Mesenteric fat pad (tissue), 1 donor: ENCODE measurements at regions not wholly inside any gene's neighbourhood (a gene's known extent, or its start where the extent isn't known, plus 50 kb on each side); places are given as distances from the start of the nearest gene placed in this dataset.

ENCODE experiments used
- DNase-seq: peaks from one replicate; pipeline ENCODE4 v3.0.0-alpha.2; 2020; ENCODE audit warnings: low spot score
- donor health status: DM: yes; HTN: yes; CAD: no.

DNA sequence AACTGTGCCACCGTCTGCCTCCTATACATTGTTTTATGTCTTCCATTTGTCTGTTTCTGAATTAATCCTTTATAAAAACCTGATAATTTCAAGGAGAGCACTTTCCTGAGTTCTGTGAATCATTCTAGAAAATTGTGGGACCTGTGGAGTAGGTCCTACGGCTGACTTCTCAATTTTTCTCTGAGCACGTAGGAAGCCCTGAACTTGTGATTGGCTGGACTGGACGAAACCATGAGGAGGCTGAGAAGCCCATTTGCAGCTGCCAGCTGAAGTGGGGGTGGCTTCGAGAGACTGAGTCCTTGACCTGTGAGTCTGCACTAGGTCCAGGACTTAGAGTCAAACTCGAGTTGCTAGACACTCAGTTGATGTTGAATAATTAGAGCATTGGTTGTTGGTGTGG, 277.1 kb upstream of the NCAM2 start:
- DNase-seq = no peak

DNA sequence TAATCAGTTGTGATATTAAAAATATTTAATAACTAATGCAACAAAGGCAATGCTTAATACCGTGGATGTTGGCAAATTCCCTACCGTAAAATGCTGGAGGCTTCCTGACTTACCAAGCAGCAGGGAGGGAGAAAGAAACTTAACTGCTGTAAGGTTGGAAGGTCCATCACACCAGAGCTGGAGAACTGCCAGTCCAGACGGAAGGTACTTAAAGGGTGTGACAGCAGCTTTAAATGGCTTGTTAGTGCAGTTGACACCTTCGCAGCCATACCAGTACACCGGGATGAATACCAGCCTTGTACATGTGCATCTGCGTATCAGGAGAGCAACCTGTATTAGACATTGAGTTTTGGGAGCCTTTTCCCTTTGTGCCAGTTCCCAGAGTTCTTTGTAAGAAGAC, 269.5 kb upstream of the NCAM2 start:
- no peak for DNase-seq

DNA sequence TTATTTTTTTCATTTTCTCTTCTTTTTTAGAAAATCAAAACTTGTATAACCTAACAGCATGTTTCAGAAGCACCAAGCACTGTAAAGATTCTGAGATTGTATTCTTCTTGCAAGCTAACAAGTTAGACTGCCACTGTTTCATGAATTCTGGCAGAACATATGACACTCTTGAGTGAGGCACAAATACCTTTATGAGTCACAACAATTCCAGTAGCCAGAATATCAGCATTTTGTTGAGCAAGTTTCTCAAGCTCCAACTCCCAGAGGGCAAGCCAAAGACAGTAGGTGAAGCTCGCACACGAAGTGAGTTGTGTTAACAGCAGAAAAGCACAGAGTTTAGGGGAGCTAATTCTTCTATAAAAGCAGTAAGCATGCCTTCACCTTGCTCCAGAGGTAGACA, 268.8 kb upstream of the NCAM2 start:
- no peak for DNase-seq

DNA sequence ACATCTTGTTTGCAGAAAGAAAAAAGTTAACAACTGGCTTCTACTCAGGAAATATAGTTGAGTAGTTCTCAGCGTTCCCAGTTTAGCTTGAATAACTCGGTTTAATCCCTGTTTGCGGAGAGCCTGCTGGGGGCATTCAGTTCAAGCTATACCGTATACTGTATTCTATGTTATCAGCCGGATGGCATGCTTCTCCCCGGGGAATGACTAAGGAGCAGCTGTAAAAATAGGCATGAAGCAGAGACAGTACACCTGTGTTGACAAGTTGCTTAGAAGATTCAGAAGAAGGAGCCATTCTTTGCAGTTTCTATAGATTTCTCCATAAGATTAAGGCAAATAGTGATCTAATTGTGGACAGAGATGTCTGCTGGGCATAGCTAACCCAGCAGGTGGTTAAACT, 267.8 kb upstream of the NCAM2 start:
- no peak for DNase-seq

DNA sequence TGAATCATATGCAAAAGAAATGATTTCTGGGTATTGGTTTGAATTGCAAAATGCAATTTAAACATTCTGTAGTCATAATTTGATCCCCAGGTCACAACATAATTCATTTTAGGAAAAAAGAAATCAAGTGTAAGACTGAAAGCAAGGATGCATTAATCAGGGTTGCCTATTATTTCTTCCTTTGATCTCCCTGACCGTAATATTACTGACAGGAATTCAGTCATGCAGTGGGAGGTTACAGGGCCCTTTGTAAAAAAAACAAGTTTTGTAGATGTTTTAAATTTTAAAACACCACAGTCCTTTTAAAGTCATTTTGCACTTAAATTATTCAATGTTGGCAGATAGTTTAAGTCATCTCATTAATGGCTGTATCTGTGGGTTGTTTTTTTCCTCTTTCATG, 263.0 kb upstream of the NCAM2 start:
- DNase-seq = no peak

DNA sequence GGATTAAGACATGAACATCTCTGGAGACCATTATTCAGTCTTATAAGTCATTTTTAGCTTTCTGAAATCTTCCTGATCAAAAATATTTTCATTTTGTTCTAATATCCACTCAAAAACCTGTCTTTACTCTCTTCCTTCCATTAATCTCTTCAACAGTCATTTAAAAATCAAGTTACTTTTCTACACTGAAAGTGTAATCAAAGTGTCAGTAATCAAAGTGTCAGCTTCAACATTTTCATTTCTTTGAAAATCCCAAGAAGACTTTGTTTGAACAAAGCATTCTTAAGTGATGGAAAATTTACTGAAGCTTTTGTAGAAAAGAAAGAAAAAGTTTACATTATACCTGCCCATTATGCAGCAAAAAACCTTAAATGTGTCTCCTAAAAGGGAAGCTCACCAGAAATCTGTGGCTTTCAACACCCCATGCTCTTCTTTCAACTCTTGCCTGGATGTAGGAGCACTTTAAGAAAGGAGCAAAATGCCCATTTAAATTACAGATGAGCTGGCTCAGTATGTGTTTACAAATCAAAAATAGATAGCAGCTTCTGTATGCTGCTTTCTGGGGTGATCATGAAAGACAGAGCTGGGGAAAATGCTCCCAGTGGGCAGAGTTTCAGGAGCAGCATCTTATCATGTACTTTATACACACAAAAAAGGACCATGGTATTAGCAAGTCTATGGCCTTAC, 260.8 kb upstream of the NCAM2 start:
- DNase-seq = no peak

DNA sequence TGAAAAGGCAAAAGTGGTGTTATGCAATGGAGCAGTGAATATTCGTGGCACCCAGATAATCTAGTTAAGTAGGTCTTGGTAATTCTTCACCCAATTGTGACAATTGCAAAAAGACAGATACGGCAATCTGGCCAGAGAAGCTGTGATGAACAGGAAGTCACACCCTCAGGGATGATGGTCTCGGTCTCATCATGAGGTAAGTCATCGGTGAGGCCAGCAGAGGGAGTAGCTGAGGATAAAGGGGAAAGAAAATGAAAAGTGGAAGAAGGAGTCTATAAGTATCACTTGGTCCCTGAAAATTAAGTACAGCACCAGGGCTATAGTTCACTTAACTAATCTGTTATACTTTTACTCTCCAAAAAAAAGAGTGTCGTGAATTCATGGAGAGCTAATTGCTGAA, 258.8 kb upstream of the NCAM2 start:
- DNase-seq = no peak

DNA sequence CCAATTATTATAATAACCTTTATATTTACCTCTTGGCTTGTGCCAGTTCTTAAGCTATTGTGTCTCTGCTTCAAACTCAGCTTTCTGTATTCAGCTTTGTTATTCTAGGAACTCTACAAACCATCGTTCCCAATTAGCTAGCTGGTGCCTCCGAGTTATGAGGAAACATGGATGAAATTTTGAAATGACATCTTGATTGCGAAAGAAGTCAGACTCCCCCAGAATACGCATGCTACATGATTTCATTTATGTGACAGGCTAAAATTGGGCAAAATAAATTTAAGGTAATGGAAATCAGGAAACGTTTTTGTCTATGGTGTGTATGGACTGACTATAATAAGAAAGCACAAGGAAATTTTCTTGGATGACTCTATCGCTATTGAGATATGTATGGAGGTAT, 256.8 kb upstream of the NCAM2 start:
- DNase-seq = no peak

DNA sequence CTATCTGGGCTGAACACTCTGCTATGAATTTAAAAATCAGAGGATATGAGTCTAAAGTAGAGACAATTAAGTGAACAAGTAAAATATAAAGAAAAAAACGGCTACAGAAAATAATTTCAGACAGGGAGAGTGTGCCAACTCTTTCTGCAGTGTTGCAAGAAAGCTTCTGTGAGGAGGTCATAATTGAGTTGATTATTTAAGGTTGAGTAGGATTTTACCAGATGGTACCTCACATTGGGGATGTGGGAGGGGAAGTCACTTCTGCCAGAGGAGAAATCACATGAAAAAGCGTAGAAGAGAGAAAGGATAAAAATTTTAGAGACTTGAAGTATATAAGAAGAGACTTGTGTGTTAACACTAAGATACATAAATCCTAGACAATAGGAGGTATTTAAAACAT, 238.0 kb upstream of the NCAM2 start:
- DNase-seq = no peak

DNA sequence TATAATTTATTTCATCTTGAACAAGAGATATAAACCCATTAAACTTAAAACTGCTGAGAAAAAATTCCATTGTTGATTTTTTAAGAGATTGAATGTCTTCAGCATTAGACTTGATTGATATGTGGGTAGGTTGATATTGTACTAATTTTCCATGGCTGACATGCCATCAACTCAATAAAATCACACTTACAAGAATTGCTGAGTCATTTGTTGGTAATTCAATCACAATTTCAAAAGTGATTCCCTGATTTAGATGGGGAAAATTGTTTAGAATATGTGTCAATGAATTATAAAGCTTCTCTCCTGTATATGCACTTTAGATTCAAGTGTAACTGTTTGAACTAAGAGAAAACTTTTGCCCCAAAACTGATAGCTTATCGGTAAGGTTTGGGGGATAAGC, 223.5 kb upstream of the NCAM2 start:
- no peak for DNase-seq

DNA sequence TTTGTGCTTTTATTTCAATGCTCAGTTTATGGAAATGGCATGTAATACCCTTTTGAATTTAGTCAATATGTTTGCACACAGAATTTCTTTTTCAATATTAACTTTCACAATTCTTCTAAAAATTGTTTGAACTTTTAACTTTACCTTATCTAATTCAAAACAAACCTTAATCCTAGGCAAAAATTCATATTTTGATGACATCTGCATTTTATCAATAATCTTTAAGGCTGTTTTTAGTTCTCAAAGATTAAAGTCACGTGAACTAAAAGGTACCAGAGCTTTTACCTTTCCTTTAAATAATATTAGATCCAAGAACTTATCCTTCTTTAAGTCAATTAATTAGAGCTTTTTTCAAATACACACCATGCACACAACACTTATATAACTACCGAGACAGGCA, 218.9 kb upstream of the NCAM2 start:
- no peak for DNase-seq

DNA sequence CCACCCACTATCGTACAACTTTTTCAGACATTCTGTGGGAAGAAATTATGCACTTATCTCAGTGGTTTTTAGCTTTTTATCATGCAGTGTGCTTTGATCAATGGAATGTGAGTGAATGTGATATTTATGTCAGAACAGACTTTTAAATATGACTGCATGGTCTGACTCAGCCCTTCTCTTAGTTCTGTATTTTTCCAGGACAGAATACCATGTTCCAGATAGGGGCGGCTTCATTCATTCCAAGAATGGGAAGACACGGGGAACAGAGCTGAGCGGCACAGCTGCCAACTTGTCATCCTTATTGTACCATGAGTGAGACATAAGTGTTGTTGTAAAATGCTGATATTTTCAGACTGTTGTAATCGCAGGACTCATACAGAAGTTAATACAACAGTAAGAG, 214.6 kb upstream of the NCAM2 start:
- no peak for DNase-seq

DNA sequence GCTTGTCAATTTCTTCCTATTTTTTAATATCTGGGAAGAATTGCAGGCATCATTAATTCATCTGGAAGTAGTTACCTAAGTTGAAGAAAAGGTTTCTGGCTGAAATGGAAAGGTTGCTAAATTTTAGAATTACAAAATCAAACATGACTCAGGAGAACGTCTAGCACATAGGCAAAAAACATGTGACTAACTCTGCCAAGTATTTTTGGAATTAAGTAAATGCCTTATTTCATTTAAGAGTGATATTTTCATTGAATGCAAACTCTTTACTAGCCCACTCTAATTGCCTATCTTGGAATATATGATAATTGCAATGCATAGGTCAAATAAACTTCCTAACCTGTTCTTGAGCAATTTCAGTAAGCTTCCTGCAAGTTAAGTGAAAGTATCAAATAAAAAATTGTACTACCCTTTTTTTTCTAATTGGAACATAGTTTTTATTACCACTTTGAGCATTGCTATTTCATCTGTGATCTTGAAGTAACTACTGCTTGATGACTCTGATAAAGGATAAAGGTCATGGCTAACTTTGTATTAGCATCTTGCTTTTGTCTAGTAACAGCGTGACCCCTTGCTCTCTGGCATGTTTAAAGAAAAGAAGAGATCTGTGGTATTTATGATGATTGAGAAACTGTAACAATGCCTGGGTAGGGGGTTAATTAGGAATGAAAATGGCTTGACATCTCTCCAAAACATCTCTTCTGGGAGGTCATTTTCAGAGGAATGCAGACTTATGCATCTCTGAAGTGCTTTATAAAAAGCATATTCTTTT, 208.3 kb upstream of the NCAM2 start:
- no peak for DNase-seq

DNA sequence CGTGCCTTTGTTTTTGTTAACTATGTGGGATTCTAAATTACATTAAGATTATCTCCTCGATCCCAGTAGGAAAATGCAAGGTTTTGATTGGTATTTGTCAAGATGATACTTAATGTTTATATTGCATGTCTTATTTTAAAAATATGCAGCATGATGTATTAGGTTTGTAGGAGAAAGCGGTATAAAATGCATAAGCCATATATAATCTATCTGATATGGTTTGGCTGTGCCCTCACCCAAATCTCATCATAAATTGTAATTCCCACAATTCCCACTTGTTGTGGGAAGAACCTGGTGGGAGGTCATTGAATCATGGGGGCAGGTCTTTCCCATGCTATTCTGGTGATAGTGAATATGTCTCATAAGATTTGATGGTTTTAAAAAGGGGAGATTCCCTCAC, 198.1 kb upstream of the NCAM2 start:
- DNase-seq = no peak

DNA sequence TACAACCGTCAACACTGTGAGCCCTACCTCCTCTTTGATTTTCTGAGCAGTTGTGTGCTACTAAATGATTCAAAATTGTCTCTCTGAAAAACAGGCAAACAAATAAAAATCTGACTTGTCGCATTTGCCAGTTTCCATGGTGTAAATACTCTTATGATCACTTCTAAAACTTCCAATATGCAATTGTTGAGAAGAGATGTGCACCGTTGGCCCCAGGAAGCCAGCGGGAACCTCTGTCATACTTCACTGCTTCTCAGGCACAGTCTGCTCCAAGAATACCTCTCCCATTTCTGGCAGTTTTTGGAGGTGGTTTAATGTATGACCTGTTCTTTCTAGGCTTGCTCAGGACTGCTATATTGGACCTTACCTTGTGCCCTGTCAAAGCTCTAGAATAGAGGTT, 196.0 kb upstream of the NCAM2 start:
- DNase-seq = no peak

DNA sequence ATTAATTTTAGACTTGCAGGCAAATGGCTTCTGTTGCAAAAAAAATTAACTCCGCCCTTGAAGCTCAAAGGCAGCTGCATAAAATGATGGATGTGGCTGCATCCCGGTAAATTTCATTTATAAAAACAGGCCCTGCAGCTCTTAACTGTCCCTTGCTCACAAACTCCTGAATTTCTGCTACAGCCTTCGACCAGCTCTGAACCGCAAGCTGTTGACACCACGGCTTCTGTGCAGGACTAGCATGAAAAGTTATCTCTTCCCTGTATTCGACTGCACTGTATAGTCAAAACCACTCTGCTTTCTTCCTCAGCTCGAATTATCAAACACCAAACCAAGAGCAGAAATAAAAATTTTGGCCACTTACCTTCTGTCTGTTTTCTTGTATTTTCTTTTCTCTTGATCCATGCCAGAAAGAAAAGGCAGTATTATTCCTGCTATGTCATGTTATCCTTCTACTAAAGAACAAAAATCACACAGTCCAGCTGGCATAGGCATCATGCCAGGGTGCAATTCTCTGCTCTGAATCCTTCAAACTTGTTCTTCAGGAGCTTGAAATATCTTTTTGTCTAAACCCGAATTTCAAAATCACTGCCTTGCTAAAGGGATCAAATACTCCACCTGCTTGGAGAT, 195.5 kb upstream of the NCAM2 start:
- DNase-seq = no peak

DNA sequence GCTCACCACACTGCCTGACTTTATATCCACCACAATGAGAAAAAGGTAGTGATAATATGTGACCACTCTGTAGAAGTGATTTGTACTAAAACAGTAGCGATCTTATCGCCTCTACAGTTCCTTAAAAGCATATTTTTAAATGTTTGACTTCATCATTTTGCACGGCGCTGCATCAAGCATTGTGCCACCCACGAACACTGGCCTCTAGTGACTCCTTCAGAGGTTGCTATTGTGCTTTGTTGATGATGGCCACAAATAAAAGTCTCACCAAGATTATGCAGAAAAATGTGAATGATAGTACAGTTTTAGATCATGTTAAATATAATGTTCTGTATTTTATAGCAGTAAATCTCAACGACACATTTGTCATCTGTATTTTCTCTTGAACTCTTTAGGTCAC, 186.5 kb upstream of the NCAM2 start:
- no peak for DNase-seq

DNA sequence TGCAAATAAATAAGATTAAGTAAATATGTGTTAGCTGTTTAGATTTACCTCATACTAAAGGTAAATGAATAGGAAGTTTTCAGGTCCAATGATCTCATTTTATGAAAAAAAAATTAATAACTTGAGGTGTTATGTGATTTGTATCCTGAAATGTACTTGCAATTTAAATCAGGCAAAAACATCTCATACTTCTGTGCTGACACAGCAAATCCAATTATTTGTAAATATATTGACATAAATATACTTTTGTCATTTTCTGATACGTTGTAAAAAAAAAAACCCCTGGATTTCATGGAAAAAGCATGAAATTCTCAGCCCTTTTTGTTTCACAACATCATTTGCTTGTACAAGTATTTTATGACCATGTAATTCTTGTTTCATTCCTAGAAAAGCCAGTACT, 184.1 kb upstream of the NCAM2 start:
- no peak for DNase-seq

DNA sequence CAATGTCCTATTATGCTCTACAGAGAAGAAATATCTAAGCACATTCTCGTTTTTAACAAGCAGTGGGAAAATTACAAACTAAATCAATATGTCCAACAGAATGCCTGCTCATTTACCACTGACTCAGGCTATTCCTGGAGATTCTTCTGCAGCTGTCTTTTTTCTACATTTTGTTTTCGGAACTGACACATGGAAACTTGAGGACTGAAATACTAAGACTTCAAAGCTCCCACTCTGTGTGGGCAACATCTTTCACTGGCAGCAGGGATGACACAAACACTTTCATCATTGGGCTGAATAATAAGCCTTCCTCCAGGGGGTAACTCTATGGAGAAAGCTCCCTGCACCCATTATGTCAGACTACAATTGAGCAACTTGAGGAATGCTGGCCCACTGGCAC, 175.5 kb upstream of the NCAM2 start:
- DNase-seq = no peak

DNA sequence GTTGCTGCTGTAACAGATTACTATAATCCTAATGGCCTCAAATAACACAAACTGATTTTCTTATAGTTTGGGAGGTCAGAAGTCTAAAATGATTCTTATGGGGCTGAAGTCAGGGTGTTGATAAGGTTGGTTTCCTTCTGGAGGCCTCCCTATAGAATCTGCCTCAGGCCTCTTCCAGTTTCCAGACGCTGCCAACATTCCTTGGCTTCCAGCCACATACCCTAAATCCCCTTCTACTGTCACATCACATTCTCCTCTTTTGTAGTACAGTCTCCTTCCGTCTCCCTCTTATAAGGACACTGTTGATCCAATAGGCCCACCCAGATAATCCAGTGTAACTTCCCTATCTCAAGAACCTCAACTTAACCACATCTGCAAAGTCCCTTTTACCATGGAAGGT, 145.3 kb upstream of the NCAM2 start:
- DNase-seq = no peak

DNA sequence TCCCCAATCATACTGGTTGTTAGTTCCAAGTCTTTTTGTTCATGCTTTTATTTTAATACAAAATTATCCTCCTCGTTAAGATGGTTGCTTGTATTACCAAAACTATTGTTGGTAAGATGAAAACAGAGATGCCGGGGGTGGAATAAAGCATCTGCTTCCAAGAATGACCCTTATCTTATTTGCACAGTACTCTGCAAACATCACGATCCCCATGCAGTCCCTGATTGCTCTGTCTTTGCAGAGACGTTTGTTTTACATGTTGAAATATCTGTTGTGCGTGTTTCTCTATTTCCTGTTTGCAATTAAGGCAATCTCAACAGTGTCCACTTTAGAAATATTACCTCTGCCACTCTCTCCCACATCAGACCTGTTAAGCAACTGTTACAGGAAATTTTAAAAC, 141.3 kb upstream of the NCAM2 start:
- DNase-seq = no peak

DNA sequence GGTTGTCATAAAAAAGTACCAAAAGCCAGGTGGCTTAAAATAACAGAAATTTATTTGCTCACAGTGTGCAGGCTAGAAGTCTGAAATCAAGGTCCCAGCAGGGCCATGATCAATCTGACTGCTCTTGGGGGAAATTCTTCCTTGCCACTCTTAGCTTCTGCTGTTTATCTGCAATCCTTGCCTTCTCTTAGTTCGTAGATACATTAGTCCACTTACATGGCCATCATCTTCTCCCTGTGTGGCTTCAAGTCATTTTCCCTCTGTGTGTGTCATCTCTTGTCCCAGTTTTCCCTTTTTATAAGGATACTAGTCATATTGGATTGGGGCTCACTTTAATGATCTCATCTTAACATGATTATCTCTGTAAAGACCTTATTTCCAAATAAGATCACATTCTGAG, 124.0 kb upstream of the NCAM2 start:
- DNase-seq = no peak

DNA sequence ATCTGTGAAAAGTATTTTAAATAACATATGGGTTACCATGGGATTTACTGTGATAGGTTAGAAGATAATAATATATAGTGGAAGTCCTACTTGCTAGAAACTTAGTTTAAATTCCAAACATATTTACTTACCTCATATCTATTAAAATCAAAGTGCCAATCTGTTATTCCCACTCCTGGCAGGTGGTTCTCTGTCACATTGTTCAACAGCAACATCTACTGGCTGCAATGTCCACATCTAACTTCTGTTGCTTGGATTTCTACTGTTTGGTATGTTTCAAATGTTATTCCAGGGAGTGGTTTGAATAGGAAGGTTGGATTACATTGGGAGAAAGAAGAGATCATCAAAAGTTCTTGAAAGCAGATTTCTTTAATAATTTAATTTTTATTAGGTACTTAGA, 122.5 kb upstream of the NCAM2 start:
- no peak for DNase-seq
